OCI-LY3 (cell line): ENCODE measurements at regions not wholly inside any gene's neighbourhood (a gene's known extent, or its start where the extent isn't known, plus 50 kb on each side); places are given as distances from the start of the nearest gene placed in this dataset.

ENCODE experiments used
- CTCF ChIP-seq: fragments of 200-600, 300-600 bp; sonication (generic); IDR thresholded peaks from 2 replicates; pipeline ENCODE4 v1.5.1; 2014; ENCODE audit warnings: antibody characterized with exemption, low read length, low read depth
- EZH2phosphoT487 ChIP-seq: fragments of 200-600 bp; shearing (Covaris generic); IDR thresholded peaks from 2 replicates; pipeline ENCODE4 v1.6.1; 2018; ENCODE audit warnings: antibody characterized with exemption, mixed run types, low read depth

DNA sequence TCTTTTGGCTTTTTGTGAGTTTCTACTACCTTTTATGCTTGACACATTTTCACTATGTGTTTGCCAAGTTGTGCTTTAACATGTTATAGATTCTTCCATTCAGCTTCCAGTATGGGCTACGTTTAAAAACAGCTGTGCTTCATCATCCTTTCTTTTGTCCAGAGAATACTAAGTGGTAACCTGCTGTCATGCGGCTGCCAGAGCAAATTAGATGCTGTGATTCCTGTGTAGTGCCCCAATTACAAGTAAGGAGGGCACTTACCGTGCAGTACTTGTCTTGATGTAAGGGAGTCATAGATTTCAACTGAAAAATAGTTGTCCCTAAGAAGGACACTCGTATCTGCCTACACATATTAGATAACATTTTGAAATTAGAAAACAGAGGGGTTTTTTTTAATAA, 531.8 kb upstream of the GALNTL6 start:
- TF ChIP-seq EZH2phosphoT487: no peak
- TF ChIP-seq CTCF: no peak
